ENCODE measurements at regions not wholly inside any gene's neighbourhood (a gene's known extent, or its start where the extent isn't known, plus 50 kb on each side); places are given as distances from the start of the nearest gene placed in this dataset.

DNA sequence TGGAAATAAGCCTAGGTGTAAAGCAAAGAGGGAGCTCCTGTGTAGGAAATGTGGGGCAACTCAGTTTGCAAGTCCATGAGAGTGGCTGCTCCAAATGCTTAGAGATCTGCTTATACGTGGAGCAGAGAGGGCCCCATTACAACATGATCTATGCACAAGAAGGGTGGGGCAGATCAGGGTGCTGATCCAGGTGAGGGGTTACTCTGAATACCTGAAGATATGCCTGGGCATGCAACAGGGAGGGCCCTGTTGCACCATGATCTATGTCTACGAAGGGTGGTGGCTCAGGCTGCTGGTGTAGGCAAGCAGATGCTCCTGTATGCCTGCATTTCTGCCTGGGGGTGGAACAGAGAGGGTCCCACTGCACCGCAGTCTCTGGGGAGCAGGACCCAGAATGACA lies 1121.2 kb downstream of the RAPGEF2 start:
- H3K27ac Mint-ChIP-seq = no peak overlapping the region
- no peaks in the 10 kb centered on the region for H3K27me3 Mint-ChIP-seq (ENCODE audit: insufficient read depth)
- peaks cover 47% of the 10 kb centered on the region for H3K9me3 Mint-ChIP-seq
- H3K4me3 Mint-ChIP-seq = no peak overlapping the region
- TF ChIP-seq, protein P1, sequence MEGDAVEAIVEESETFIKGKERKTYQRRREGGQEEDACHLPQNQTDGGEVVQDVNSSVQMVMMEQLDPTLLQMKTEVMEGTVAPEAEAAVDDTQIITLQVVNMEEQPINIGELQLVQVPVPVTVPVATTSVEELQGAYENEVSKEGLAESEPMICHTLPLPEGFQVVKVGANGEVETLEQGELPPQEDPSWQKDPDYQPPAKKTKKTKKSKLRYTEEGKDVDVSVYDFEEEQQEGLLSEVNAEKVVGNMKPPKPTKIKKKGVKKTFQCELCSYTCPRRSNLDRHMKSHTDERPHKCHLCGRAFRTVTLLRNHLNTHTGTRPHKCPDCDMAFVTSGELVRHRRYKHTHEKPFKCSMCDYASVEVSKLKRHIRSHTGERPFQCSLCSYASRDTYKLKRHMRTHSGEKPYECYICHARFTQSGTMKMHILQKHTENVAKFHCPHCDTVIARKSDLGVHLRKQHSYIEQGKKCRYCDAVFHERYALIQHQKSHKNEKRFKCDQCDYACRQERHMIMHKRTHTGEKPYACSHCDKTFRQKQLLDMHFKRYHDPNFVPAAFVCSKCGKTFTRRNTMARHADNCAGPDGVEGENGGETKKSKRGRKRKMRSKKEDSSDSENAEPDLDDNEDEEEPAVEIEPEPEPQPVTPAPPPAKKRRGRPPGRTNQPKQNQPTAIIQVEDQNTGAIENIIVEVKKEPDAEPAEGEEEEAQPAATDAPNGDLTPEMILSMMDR (IDR thresholded peaks at IDR 0.05) = no peak
- H3K36me3 Mint-ChIP-seq (ENCODE audit: low read depth) = no peaks in the 10 kb centered on the region; the same call in 1 of the 2 replicates
- no peak for DNase-seq
- no peaks in the 10 kb centered on the region for H3K4me1 Mint-ChIP-seq (ENCODE audit: low read depth)

DNA sequence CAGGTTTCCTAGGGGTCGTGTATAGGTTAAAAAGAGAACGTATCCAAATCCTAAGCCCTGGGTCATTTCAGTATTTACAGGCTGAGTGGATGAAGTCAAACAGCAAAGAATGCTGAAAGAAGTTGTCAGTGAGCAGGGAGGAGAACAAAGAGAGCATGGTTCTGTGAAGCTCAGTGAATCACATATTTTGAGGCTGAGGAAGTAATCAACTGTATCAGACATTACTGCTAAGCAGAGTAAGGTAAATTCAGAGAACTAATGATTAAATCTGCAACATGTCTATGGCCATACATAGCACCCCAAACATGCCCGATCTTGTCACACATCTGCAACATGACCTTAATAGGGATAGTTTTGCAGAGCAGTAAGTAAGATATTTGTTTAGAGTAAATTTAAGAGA lies 1130.3 kb downstream of the RAPGEF2 start:
- Mint-ChIP-seq H3K27ac (no peak overlapping the region), H3K4me3 (no peak overlapping the region), H3K4me1 (ENCODE audit: low read depth) (no peaks in the 10 kb centered on the region), H3K9me3 (peaks cover 64% of the 10 kb centered on the region), H3K36me3 (ENCODE audit: low read depth) (no peaks in the 10 kb centered on the region), H3K27me3 (ENCODE audit: insufficient read depth) (no peaks in the 10 kb centered on the region)
- TF ChIP-seq, protein P1 (IDR thresholded peaks at IDR 0.05) = no peak
- DNase-seq = no peak

DNA sequence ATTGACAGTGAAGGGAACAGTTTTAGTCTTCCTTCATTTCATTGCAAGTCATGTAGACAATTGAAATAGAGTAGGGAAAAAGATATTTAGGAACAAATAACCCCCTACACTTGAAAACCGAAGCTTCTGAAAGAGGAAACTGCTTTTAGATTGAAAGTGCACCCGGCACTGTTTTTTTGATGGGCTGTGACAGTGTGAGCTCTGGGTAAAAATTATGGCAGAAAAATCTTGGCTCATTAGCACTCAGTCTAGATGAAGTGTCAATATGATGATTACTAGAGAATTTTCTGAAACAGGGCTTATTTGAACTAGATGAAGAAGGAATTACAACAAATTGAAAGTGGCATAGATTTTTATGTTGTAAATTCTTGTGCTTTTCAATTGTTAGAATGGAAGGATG lies 1132.4 kb downstream of the RAPGEF2 start:
- no peaks in the 10 kb centered on the region for H3K36me3 Mint-ChIP-seq (ENCODE audit: low read depth)
- H3K27me3 Mint-ChIP-seq (ENCODE audit: insufficient read depth) = no peaks in the 10 kb centered on the region
- H3K9me3 Mint-ChIP-seq = peaks cover 56% of the 10 kb centered on the region
- H3K4me1 Mint-ChIP-seq (ENCODE audit: low read depth) = no peaks in the 10 kb centered on the region
- DNase-seq = no peak
- TF ChIP-seq, protein P1 (IDR thresholded peaks at IDR 0.05) = no peak
- H3K4me3 Mint-ChIP-seq = no peak overlapping the region
- H3K27ac Mint-ChIP-seq = no peak overlapping the region

DNA sequence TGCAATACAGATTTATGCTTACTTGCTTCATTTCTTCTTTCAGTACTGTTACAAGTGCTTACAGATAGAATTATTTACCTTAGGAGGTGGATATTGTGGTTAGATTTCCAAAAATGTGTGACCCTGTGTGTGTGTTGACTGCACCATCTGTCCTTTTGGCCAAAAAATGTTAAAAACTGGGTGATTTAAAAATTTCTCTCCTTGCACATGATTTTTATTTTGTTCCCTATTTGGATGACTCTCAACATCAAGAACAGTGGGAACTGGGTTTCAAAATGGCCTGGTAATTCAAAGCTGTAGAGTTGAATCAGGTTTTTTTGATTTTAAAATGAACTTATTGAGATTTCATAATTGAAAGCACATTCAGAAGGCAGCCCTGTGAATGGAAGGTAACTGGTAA lies 1132.9 kb downstream of the RAPGEF2 start:
- TF ChIP-seq, protein P1 (IDR thresholded peaks at IDR 0.05) = no peak
- no peak overlapping the region for H3K27ac Mint-ChIP-seq
- H3K27me3 Mint-ChIP-seq (ENCODE audit: insufficient read depth) = no peaks in the 10 kb centered on the region
- H3K4me1 Mint-ChIP-seq (ENCODE audit: low read depth) = no peaks in the 10 kb centered on the region
- no peak overlapping the region for H3K4me3 Mint-ChIP-seq
- no peak for DNase-seq
- H3K36me3 Mint-ChIP-seq (ENCODE audit: low read depth) = no peaks in the 10 kb centered on the region
- peaks cover 61% of the 10 kb centered on the region for H3K9me3 Mint-ChIP-seq

DNA sequence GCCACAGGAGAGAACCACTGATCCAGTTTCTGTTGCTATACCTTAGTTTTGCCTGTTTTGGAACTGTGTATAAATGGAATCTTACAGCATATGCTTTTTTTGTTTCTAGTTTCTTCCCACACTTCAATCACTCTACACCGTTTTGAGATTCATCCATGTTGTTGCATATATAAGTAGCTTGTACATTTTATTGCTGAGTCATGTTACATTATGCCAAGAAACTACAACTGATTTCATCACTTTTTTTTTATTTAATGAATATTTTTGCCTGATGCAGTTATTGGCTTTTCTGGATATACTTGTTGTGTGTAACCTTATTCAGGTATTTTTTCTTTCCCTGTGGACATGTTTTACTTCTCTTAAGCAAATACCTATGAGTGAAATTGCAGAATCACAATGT lies 1135.9 kb downstream of the RAPGEF2 start:
- peaks cover 45% of the 10 kb centered on the region for H3K9me3 Mint-ChIP-seq

More for the DNA sequence above, 1135.9 kb downstream of the RAPGEF2 start:
- no peak for DNase-seq
- Mint-ChIP-seq H3K4me3 (no peak overlapping the region), H3K4me1 (ENCODE audit: low read depth) (no peaks in the 10 kb centered on the region), H3K36me3 (ENCODE audit: low read depth) (no peaks in the 10 kb centered on the region), H3K27me3 (ENCODE audit: insufficient read depth) (no peaks in the 10 kb centered on the region), H3K27ac (no peak overlapping the region)
- TF ChIP-seq, protein P1 (IDR thresholded peaks at IDR 0.05) = no peak
